SK-N-SH (cell line): ENCODE measurements at regions not wholly inside any gene's neighbourhood (a gene's known extent, or its start where the extent isn't known, plus 50 kb on each side); places are given as distances from the start of the nearest gene placed in this dataset.

Source experiments
- CTCF ChIA-PET: fragments of 300-600, 350-600 bp; formaldehyde crosslinking; extraction: SDS; loops from one replicate; lab custom pipeline; 2021; lab: Yijun Ruan, JAX
- POLR2A ChIA-PET: fragments of 350-600 bp; sonication (Branson Sonifier 250); formaldehyde crosslinking; extraction: SDS; loops from one replicate; lab custom pipeline; 2020; ENCODE audit warnings: antibody characterized with exemption, inconsistent platforms; lab: Yijun Ruan, JAX
- DNase-seq: peaks from one replicate; pipeline ENCODE4 v3.0.0; 2012
- H2AFZ ChIP-seq: fragments of 200-600 bp; sonication (generic); 2 replicates; pipeline ENCODE4 v1.8.1; 2016; ENCODE audit warnings: antibody characterized with exemption, mild to moderate bottlenecking, low read depth
- H3F3A ChIP-seq: fragments of 200-600 bp; sonication (generic); replicated peaks from 2 replicates; pipeline ENCODE3; 2016; ENCODE audit warnings: antibody characterized with exemption, mild to moderate bottlenecking; ENCODE audit not compliant: insufficient read depth
- H3K27ac ChIP-seq, 2 experiments: fragments of 200-500 bp in 1 of 2; fragments of 200-600 bp in 1 of 2; sonication (Bioruptor generic) in 1 of 2; sonication (generic), shearing (Covaris generic) in 1 of 2; 2 replicates each; pipeline versions ENCODE4 v1.5.1 to v1.6.1; 2014 to 2016; ENCODE audit warnings: low read depth in 2 of 2, inconsistent platforms in 1 of 2, low read length in 1 of 2, mild to moderate bottlenecking in 1 of 2, mixed read lengths in 1 of 2
- H3K27me3 ChIP-seq: fragments of 200-600 bp; sonication (generic), shearing (Covaris generic); 2 replicates; pipeline ENCODE4 v1.6.1; 2016; ENCODE audit warnings: mixed run types; ENCODE audit not compliant: insufficient read depth
- H3K36me3 ChIP-seq, 2 experiments: fragments of 200-500 bp in 1 of 2; fragments of 200-600 bp in 1 of 2; sonication (Bioruptor generic) in 1 of 2; sonication (generic) in 1 of 2; replicated peaks in 1 of 2; 2 replicates each; pipeline versions ENCODE3 to v1.5.1; 2014 to 2016; ENCODE audit warnings: low read length in 1 of 2, mild to moderate bottlenecking in 1 of 2; ENCODE audit not compliant: insufficient read depth in 2 of 2, control insufficient read depth in 1 of 2
- H3K4me1 ChIP-seq, 2 experiments: fragments of 200-500 bp in 1 of 2; fragments of 200-600 bp in 1 of 2; sonication (Bioruptor generic) in 1 of 2; sonication (generic), shearing (Covaris generic) in 1 of 2; 2 replicates each; pipeline versions ENCODE4 v1.5.1 to v1.6.1; 2014 to 2016; ENCODE audit warnings: low read depth in 1 of 2, low read length in 1 of 2, mixed run types in 1 of 2; ENCODE audit not compliant: insufficient read depth in 2 of 2, control insufficient read depth in 1 of 2
- H3K4me2 ChIP-seq: fragments of 200-600 bp; sonication (generic), shearing (Covaris generic); 2 replicates; pipeline ENCODE4 v1.6.1; 2017; ENCODE audit warnings: mixed run types
- H3K4me3 ChIP-seq, 2 experiments: fragments of 200-500 bp in 1 of 2; fragments of 200-600 bp in 1 of 2; sonication (Bioruptor generic) in 1 of 2; sonication (generic), shearing (Covaris generic) in 1 of 2; 2 replicates each; pipeline versions ENCODE4 v1.5.1 to v1.8.1; 2014 to 2016; ENCODE audit warnings: low read depth in 2 of 2, inconsistent platforms in 1 of 2, low read length in 1 of 2, mild to moderate bottlenecking in 1 of 2, mixed read lengths in 1 of 2, moderate library complexity in 1 of 2
- H3K79me2 ChIP-seq: fragments of 200-600 bp; sonication (generic); 2 replicates; pipeline ENCODE4 v1.8.1; 2017; ENCODE audit warnings: mild to moderate bottlenecking; ENCODE audit not compliant: insufficient read depth
- H3K9ac ChIP-seq: fragments of 200-600 bp; sonication (generic); 2 replicates; pipeline ENCODE4 v1.6.1; 2017; ENCODE audit warnings: mixed run types
- H3K9me2 ChIP-seq: fragments of 200-600 bp; sonication (generic); 2 replicates; pipeline ENCODE4 v1.6.1; 2017; ENCODE audit warnings: mixed run types
- H3K9me3 ChIP-seq: fragments of 200-600 bp; sonication (generic); 2 replicates; pipeline ENCODE4 v1.6.1; 2017; ENCODE audit warnings: mixed run types, mild to moderate bottlenecking, moderate library complexity
- H4K20me1 ChIP-seq: fragments of 200-600 bp; sonication (generic); 2 replicates; pipeline ENCODE4 v1.6.1; 2017; ENCODE audit warnings: mild to moderate bottlenecking, mixed run types; ENCODE audit not compliant: insufficient read depth
- CTCF ChIP-seq: fragments of 200-600 bp; sonication (generic); IDR thresholded peaks from 2 replicates; pipeline ENCODE4 v1.6.1; 2017; ENCODE audit warnings: antibody characterized with exemption, mild to moderate bottlenecking, moderate library complexity
- ELF1 ChIP-seq: IDR thresholded peaks from 2 replicates; pipeline ENCODE4 v1.4.0; 2012
- FOSL2 ChIP-seq: IDR thresholded peaks from 2 replicates; pipeline ENCODE4 v1.4.0; 2012; ENCODE audit warnings: low read depth, mild to moderate bottlenecking, moderate library complexity, borderline replicate concordance
- GABPA ChIP-seq: IDR thresholded peaks from 2 replicates; pipeline ENCODE4 v1.4.0; 2012; ENCODE audit warnings: low read depth, mild to moderate bottlenecking
- GATA2 ChIP-seq: sonication (generic); formaldehyde crosslinking; IDR thresholded peaks from 2 replicates; pipeline ENCODE4 v1.5.0; 2020; ENCODE audit warnings: mild to moderate bottlenecking, missing genetic modification reagents
- MAX ChIP-seq: IDR thresholded peaks from 2 replicates; pipeline ENCODE4 v1.4.0; 2012; ENCODE audit warnings: low read depth
- MXI1 ChIP-seq: IDR thresholded peaks from 2 replicates; pipeline ENCODE4 v1.6.1; 2012; ENCODE audit warnings: mild to moderate bottlenecking, low read depth, low read length, improper control_type of control experiment
- PBX3 ChIP-seq: IDR thresholded peaks from 2 replicates; pipeline ENCODE4; 2012
- POLR2AphosphoS5 ChIP-seq: IDR thresholded peaks from 2 replicates; pipeline ENCODE4 v1.6.1; 2012; ENCODE audit warnings: low read depth, low read length
- RAD21 ChIP-seq: IDR thresholded peaks from 2 replicates; pipeline ENCODE4 v1.6.1; 2012; ENCODE audit warnings: mild to moderate bottlenecking, low read length
- RCOR1 ChIP-seq: fragments of 150-350 bp; IDR thresholded peaks from 2 replicates; pipeline ENCODE4 v1.6.1; 2017; ENCODE audit warnings: antibody characterized with exemption, low read length
- REST ChIP-seq: IDR thresholded peaks from 2 replicates; pipeline ENCODE4 v1.6.1; 2012; ENCODE audit warnings: mild to moderate bottlenecking, low read depth, low read length, moderate library complexity
- RFX5 ChIP-seq: IDR thresholded peaks from 2 replicates; pipeline ENCODE4 v1.6.1; 2012; ENCODE audit warnings: mild to moderate bottlenecking, improper control_type of control experiment, low read length
- SMC3 ChIP-seq: IDR thresholded peaks from 2 replicates; pipeline ENCODE4 v1.6.1; 2012; ENCODE audit warnings: low read depth, low read length, improper control_type of control experiment
- TAF1 ChIP-seq: IDR thresholded peaks from 2 replicates; pipeline ENCODE4 v1.6.1; 2012; ENCODE audit warnings: low read depth, mild to moderate bottlenecking, low read length, moderate library complexity, borderline replicate concordance
- TCF12 ChIP-seq: IDR thresholded peaks from 2 replicates; pipeline ENCODE4 v1.4.0; 2012
- USF1 ChIP-seq: IDR thresholded peaks from 2 replicates; pipeline ENCODE4 v1.4.0; 2012; ENCODE audit warnings: low read depth, borderline replicate concordance
- YY1 ChIP-seq: IDR thresholded peaks from 2 replicates; pipeline ENCODE4 v1.4.0; 2012; ENCODE audit warnings: low read depth, mild to moderate bottlenecking
- ZBTB33 ChIP-seq: IDR thresholded peaks from 2 replicates; pipeline ENCODE4 v1.4.0; 2012; ENCODE audit warnings: low read depth, borderline replicate concordance
- WGBS: methylation state at CpG from one replicate; pipeline ENCODE4 v1.1.6; 2017; ENCODE audit warnings: low lambda C conversion rate; 5-methylcytosine and 5-hydroxymethylcytosine counted together

- H3K79me2 ChIP-seq, result no peaks in the 10 kb centered on the region
- H2AFZ ChIP-seq, result no peak overlapping the region
- no peak overlapping the region for H3K27ac ChIP-seq
- WGBS, result 66% methylated on average over 3 of the region's 3 CpGs
- no peaks in the 10 kb centered on the region for H3K27me3 ChIP-seq
- no peak overlapping the region for H3K4me2 ChIP-seq
- no peaks in the 10 kb centered on the region for H3K9me2 ChIP-seq
- no peaks in the 10 kb centered on the region for H3K9me3 ChIP-seq
- CTCF ChIA-PET, result interaction anchor here (1.3 kb wide), 1 partner anchor 22 kb away, joined by 3 read pairs; no protein-coding TSS in a partner anchor
- no peak overlapping the region for H3K4me3 ChIP-seq
- TF ChIP-seq USF1 (no peak), MXI1 (no peak), TAF1 (no peak), MAX (no peak), RFX5 (no peak), ELF1 (no peak), REST (no peak), RAD21 (no peak), ZBTB33 (no peak), YY1 (no peak), CTCF (no peak), RCOR1 (no peak), TCF12 (no peak), PBX3 (no peak), SMC3 (no peak), FOSL2 (no peak), POLR2AphosphoS5 (no peak), GATA2 (CRISPR knock-in tag) (no peak), GABPA (no peak)
- POLR2A ChIA-PET, result no interaction called here
- no peaks in the 10 kb centered on the region for H4K20me1 ChIP-seq
- H3K4me1 ChIP-seq, result no peaks in the 10 kb centered on the region; a peak in 1 of 4 replicates
- no peak overlapping the region for H3K9ac ChIP-seq
- DNase-seq, result no peak
- H3F3A ChIP-seq, result no peaks in the 10 kb centered on the region
- no peaks in the 10 kb centered on the region for H3K36me3 ChIP-seq
Measured at GRCh38 chr4:41410049-41410448, 127.9 kb upstream of the LIMCH1 start.
